GM12878 (cell line): ENCODE measurements at regions not wholly inside any gene's neighbourhood (a gene's known extent, or its start where the extent isn't known, plus 50 kb on each side); places are given as distances from the start of the nearest gene placed in this dataset.

Source experiments
- ATAC-seq: fragments of 200-7000 bp; cut with Tn5 transposase; 3 replicates; pipeline ENCODE4 v1.9.1; 2020; ENCODE audit warnings: mild to moderate bottlenecking, moderate library complexity
- BruUV-seq: library from RNA; stranded (reverse); fragments of 400-500 nt; replicated peaks from 2 replicates; lab custom pipeline; 2021; lab: Mats Ljungman, UMichigan
- CTCF ChIA-PET: fragments of 300-600 bp; sonication (Branson Sonifier 250); formaldehyde crosslinking; extraction: SDS; loops from one replicate; lab custom pipeline; 2021; ENCODE audit warnings: inconsistent platforms; lab: Yijun Ruan, JAX
- POLR2A ChIA-PET: fragments of 350-600 bp; formaldehyde crosslinking; extraction: SDS; loops from one replicate; lab custom pipeline; 2021; ENCODE audit warnings: inconsistent platforms; lab: Charles Lee
- RAD21 ChIA-PET: fragments of 300-600 bp; sonication (Branson Sonifier 250); formaldehyde crosslinking; loops from one replicate; lab custom pipeline; 2023; ENCODE audit warnings: antibody characterized with exemption; ENCODE audit not compliant: unreplicated experiment; lab: Charles Lee
- SMC1A ChIA-PET: fragments of 300-600 bp; sonication (Branson Sonifier 250); formaldehyde crosslinking; loops from one replicate; lab custom pipeline; 2023; ENCODE audit not compliant: unreplicated experiment, uncharacterized antibody; lab: Charles Lee
- DNase-seq: peaks from one replicate; pipeline ENCODE4 v3.0.0-alpha.2; 2011; ENCODE audit warnings: low read depth, low spot score
- FAIRE-seq: peaks from 3 replicates; lab custom pipeline; 2011; peaks lifted over from hg19 to GRCh38; lab: Jason Lieb, UNC
- H2AFZ ChIP-seq: 2 replicates; pipeline ENCODE4 v1.6.0; 2011; ENCODE audit warnings: low read depth, low read length, control low read depth; ENCODE audit not compliant: control insufficient read depth
- H3K27ac ChIP-seq: 2 replicates; pipeline ENCODE4 v1.5.1; 2011; ENCODE audit warnings: control low read depth; ENCODE audit not compliant: control insufficient read depth, insufficient read depth
- H3K27me3 ChIP-seq, 2 experiments: replicated peaks in 1 of 2; 2 replicates each; pipeline versions ENCODE4 v1.6.0 to v1.6.1; 2011; ENCODE audit warnings: low read length in 1 of 2; ENCODE audit not compliant: control insufficient read depth in 2 of 2, insufficient read depth in 2 of 2
- H3K36me3 ChIP-seq, 2 experiments: 2 replicates each; pipeline ENCODE4 v1.5.1; 2011; ENCODE audit warnings: low read length in 1 of 2; ENCODE audit not compliant: control insufficient read depth in 2 of 2, insufficient read depth in 2 of 2
- H3K4me1 ChIP-seq: 2 replicates; pipeline ENCODE4 v1.6.1; 2011; ENCODE audit warnings: mild to moderate bottlenecking, low read length, moderate library complexity, mixed read lengths; ENCODE audit not compliant: control insufficient read depth, insufficient read depth
- H3K4me2 ChIP-seq: 2 replicates; pipeline ENCODE4 v1.6.0; 2011; ENCODE audit warnings: control low read depth; ENCODE audit not compliant: control insufficient read depth, insufficient read depth
- H3K4me3 ChIP-seq: fragments of 200-600 bp; sonication (generic); 2 replicates; pipeline ENCODE4 v1.5.1; 2016
- H3K79me2 ChIP-seq: 2 replicates; pipeline ENCODE4 v1.6.0; 2011; ENCODE audit warnings: low read length; ENCODE audit not compliant: control insufficient read depth, insufficient read depth
- H3K9ac ChIP-seq: 2 replicates; pipeline ENCODE4 v1.8.0; 2011; ENCODE audit warnings: low read length, control low read depth, mixed read lengths; ENCODE audit not compliant: control insufficient read depth, insufficient read depth
- H3K9me3 ChIP-seq: replicated peaks from 3 replicates; pipeline ENCODE4 v1.5.1; 2011; ENCODE audit warnings: mild to moderate bottlenecking, low read length; ENCODE audit not compliant: control insufficient read depth, insufficient read depth
- H4K20me1 ChIP-seq: 2 replicates; pipeline ENCODE4 v1.6.0; 2011; ENCODE audit not compliant: control insufficient read depth, insufficient read depth
- BCL3 ChIP-seq: IDR thresholded peaks from 2 replicates; pipeline ENCODE4 v1.6.1; 2011; ENCODE audit warnings: borderline replicate concordance, low read depth, mild to moderate bottlenecking, moderate library complexity, low read length; ENCODE audit not compliant: insufficient read depth, poor library complexity, severe bottlenecking
- DPF2 ChIP-seq: fragments of 450-650 bp; IDR thresholded peaks from 2 replicates; pipeline ENCODE4 v1.6.1; 2017; ENCODE audit warnings: mild to moderate bottlenecking
- HDAC6 ChIP-seq: fragments of 200-600 bp; sonication (generic); IDR thresholded peaks from one replicate; pipeline ENCODE4 v1.8.0; 2017; ENCODE audit warnings: antibody characterized with exemption; ENCODE audit not compliant: unreplicated experiment
- HDGF ChIP-seq: fragments of 450-650 bp; IDR thresholded peaks from 2 replicates; pipeline ENCODE4 v1.6.1; 2016; ENCODE audit warnings: antibody characterized with exemption
- NR2F1 ChIP-seq: fragments of 450-650 bp; conservative IDR thresholded peaks from 2 replicates; pipeline ENCODE4 v1.6.1; 2017; ENCODE audit warnings: mild to moderate bottlenecking
- RB1 ChIP-seq: fragments of 450-650 bp; formaldehyde crosslinking; IDR thresholded peaks from 2 replicates; pipeline ENCODE4 v1.6.1; 2017; ENCODE audit warnings: mild to moderate bottlenecking, borderline replicate concordance
- RBBP5 ChIP-seq: fragments of 200-600 bp; sonication (generic); conservative IDR thresholded peaks from 2 replicates; pipeline ENCODE4 v1.6.1; 2016
- RUNX3 ChIP-seq: IDR thresholded peaks from 2 replicates; pipeline ENCODE4 v1.6.1; 2012; ENCODE audit warnings: low read length, inconsistent platforms
- SRF ChIP-seq, 2 experiments: IDR thresholded peaks; 2 replicates each; pipeline ENCODE4 v1.6.1; 2011; ENCODE audit warnings: low read depth in 2 of 2, low read length in 2 of 2, mild to moderate bottlenecking in 1 of 2, moderate library complexity in 1 of 2
- TAF1 ChIP-seq: IDR thresholded peaks from 2 replicates; pipeline ENCODE4 v1.6.1; 2011; ENCODE audit warnings: mild to moderate bottlenecking, low read depth, low read length, borderline replicate concordance
- TCF7 ChIP-seq: IDR thresholded peaks from 2 replicates; pipeline ENCODE4 v1.6.1; 2014; ENCODE audit warnings: antibody characterized with exemption, borderline replicate concordance
- WRNIP1 ChIP-seq: IDR thresholded peaks from 2 replicates; pipeline ENCODE4 v1.6.1; 2011; ENCODE audit warnings: low read depth, low read length, improper control_type of control experiment, borderline replicate concordance
- WGBS: methylation state at CpG from one replicate; pipeline ENCODE4 v1.1.6; 2016; ENCODE audit warnings: low lambda C conversion rate; ENCODE audit not compliant: insufficient replicate concordance, insufficient coverage; ENCODE audit errors: missing lambda C conversion rate; 5-methylcytosine and 5-hydroxymethylcytosine counted together
- in situ Hi-C: fragments of 300-500 bp; cut with MboI; formaldehyde crosslinking; loops from 9 replicates; pipeline ENCODE4 v1.14.3; 2018; ENCODE audit warnings: mixed read lengths
- intact Hi-C: fragments of 100-400 bp; cut with micrococcal nuclease; formaldehyde crosslinking; loops from one replicate; pipeline ENCODE4 v1.14.2; 2022; ENCODE audit not compliant: unreplicated experiment
- TF ChIP-seq, protein P1 (sequence below): fragments of 450-650 bp; IDR thresholded peaks from 2 replicates; pipeline ENCODE4 v1.6.1; 2017; ENCODE audit warnings: low read depth, mild to moderate bottlenecking, moderate library complexity
- TF ChIP-seq, protein P2 (sequence below): IDR thresholded peaks from 2 replicates; pipeline ENCODE4 v1.6.1; 2012; ENCODE audit warnings: improper control_type of control experiment, low read depth, low read length; ENCODE audit not compliant: insufficient replicate concordance
- TF ChIP-seq, protein P3 (sequence below): IDR thresholded peaks from 2 replicates; pipeline ENCODE4 v1.6.1; 2012; ENCODE audit warnings: low read depth, low read length, improper control_type of control experiment

GRCh38 chr12:30015631-30016337, 232.0 kb upstream of the TMTC1 start:
- H3K27me3 ChIP-seq: no peaks in the 10 kb centered on the region
- TF ChIP-seq TCF7: no peak
- TF ChIP-seq, protein P1, sequence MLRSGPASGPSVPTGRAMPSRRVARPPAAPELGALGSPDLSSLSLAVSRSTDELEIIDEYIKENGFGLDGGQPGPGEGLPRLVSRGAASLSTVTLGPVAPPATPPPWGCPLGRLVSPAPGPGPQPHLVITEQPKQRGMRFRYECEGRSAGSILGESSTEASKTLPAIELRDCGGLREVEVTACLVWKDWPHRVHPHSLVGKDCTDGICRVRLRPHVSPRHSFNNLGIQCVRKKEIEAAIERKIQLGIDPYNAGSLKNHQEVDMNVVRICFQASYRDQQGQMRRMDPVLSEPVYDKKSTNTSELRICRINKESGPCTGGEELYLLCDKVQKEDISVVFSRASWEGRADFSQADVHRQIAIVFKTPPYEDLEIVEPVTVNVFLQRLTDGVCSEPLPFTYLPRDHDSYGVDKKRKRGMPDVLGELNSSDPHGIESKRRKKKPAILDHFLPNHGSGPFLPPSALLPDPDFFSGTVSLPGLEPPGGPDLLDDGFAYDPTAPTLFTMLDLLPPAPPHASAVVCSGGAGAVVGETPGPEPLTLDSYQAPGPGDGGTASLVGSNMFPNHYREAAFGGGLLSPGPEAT: no peak
- TF ChIP-seq RUNX3: no peak
- TF ChIP-seq, protein P2, sequence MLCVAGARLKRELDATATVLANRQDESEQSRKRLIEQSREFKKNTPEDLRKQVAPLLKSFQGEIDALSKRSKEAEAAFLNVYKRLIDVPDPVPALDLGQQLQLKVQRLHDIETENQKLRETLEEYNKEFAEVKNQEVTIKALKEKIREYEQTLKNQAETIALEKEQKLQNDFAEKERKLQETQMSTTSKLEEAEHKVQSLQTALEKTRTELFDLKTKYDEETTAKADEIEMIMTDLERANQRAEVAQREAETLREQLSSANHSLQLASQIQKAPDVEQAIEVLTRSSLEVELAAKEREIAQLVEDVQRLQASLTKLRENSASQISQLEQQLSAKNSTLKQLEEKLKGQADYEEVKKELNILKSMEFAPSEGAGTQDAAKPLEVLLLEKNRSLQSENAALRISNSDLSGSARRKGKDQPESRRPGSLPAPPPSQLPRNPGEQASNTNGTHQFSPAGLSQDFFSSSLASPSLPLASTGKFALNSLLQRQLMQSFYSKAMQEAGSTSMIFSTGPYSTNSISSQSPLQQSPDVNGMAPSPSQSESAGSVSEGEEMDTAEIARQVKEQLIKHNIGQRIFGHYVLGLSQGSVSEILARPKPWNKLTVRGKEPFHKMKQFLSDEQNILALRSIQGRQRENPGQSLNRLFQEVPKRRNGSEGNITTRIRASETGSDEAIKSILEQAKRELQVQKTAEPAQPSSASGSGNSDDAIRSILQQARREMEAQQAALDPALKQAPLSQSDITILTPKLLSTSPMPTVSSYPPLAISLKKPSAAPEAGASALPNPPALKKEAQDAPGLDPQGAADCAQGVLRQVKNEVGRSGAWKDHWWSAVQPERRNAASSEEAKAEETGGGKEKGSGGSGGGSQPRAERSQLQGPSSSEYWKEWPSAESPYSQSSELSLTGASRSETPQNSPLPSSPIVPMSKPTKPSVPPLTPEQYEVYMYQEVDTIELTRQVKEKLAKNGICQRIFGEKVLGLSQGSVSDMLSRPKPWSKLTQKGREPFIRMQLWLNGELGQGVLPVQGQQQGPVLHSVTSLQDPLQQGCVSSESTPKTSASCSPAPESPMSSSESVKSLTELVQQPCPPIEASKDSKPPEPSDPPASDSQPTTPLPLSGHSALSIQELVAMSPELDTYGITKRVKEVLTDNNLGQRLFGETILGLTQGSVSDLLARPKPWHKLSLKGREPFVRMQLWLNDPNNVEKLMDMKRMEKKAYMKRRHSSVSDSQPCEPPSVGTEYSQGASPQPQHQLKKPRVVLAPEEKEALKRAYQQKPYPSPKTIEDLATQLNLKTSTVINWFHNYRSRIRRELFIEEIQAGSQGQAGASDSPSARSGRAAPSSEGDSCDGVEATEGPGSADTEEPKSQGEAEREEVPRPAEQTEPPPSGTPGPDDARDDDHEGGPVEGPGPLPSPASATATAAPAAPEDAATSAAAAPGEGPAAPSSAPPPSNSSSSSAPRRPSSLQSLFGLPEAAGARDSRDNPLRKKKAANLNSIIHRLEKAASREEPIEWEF: no peak
- TF ChIP-seq HDAC6: no peak
- no peak for TF ChIP-seq RBBP5
- TF ChIP-seq, protein P3, sequence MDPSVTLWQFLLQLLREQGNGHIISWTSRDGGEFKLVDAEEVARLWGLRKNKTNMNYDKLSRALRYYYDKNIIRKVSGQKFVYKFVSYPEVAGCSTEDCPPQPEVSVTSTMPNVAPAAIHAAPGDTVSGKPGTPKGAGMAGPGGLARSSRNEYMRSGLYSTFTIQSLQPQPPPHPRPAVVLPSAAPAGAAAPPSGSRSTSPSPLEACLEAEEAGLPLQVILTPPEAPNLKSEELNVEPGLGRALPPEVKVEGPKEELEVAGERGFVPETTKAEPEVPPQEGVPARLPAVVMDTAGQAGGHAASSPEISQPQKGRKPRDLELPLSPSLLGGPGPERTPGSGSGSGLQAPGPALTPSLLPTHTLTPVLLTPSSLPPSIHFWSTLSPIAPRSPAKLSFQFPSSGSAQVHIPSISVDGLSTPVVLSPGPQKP: no peak
- TF ChIP-seq WRNIP1: no peak
- no peak for TF ChIP-seq DPF2
- no peak for TF ChIP-seq BCL3
- no peak for TF ChIP-seq TAF1
- no peak for TF ChIP-seq RB1
- TF ChIP-seq HDGF: no peak
- TF ChIP-seq NR2F1: no peak
- TF ChIP-seq SRF (IDR thresholded peaks at IDR 0.05; ENCODE audit: low read depth in 2 of 2, low read length in 2 of 2): no peak

More at GRCh38 chr12:30015631-30016337, 232.0 kb upstream of the TMTC1 start:
- H3K4me3 ChIP-seq: no peak overlapping the region
- H3K9me3 ChIP-seq: no peaks in the 10 kb centered on the region
- ChIA-PET RAD21 (no interaction called here), CTCF (no interaction called here), SMC1A (no interaction called here), POLR2A (no interaction called here)
- no peaks in the 10 kb centered on the region for H4K20me1 ChIP-seq
- no peak overlapping the region for H3K27ac ChIP-seq
- no peak overlapping the region for H3K9ac ChIP-seq
- no TSS peak for BruUV-seq
- FAIRE-seq (no peak), DNase-seq (no peak), ATAC-seq (no peak)
- WGBS: 25% methylated on average over 5 of the region's 5 CpGs
- no peak overlapping the region for H3K4me2 ChIP-seq
- H3K4me1 ChIP-seq: no peaks in the 10 kb centered on the region
- intact Hi-C loops: no loop called here
- in situ Hi-C loops: no loop called here
- H3K79me2 ChIP-seq: no peaks in the 10 kb centered on the region
- no peaks in the 10 kb centered on the region for H3K36me3 ChIP-seq
- H2AFZ ChIP-seq: no peak overlapping the region
